ENCODE measurements at regions not wholly inside any gene's neighbourhood (a gene's known extent, or its start where the extent isn't known, plus 50 kb on each side); places are given as distances from the start of the nearest gene placed in this dataset.

DNA sequence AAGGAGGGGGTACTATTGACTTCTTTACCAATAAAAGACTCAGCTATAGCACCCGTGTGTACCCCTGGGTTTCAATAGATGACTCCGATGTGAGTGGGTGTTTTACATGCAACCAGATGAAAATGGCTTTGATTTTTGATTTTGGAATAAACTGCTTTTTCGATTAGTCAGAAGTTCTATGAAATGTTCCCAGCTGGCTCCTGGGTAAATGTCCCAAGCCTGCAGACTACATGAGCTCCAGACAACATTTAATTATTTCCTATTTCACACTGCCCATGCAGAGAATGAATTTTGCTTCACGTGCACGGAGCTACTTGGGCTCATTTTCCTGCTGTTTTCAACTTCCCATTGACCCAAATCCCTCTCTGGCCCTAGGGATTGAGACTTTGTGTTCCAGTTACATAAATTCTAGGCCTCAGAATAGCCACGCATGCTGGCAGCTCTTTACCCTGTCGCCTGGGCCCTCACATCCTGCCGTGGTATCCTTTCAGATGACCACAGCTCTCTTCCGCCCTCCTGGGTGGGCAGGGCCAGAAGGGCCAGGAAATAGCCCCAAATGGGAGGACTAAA is 59.7 kb downstream of the GPR6 start:
- H3K27me3 ChIP-seq (replicated peaks; ENCODE audit: control insufficient read depth, insufficient read depth, low read length): no peaks in the 10 kb centered on the region
- DNase-seq (ENCODE audit: extremely low read depth, insufficient read length): no peak
- H3K36me3 ChIP-seq (ENCODE audit: control insufficient read depth, insufficient read depth, low read length): no peaks in the 10 kb centered on the region
- TF ChIP-seq, protein P1, sequence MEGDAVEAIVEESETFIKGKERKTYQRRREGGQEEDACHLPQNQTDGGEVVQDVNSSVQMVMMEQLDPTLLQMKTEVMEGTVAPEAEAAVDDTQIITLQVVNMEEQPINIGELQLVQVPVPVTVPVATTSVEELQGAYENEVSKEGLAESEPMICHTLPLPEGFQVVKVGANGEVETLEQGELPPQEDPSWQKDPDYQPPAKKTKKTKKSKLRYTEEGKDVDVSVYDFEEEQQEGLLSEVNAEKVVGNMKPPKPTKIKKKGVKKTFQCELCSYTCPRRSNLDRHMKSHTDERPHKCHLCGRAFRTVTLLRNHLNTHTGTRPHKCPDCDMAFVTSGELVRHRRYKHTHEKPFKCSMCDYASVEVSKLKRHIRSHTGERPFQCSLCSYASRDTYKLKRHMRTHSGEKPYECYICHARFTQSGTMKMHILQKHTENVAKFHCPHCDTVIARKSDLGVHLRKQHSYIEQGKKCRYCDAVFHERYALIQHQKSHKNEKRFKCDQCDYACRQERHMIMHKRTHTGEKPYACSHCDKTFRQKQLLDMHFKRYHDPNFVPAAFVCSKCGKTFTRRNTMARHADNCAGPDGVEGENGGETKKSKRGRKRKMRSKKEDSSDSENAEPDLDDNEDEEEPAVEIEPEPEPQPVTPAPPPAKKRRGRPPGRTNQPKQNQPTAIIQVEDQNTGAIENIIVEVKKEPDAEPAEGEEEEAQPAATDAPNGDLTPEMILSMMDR (IDR thresholded peaks at IDR 0.05; ENCODE audit: insufficient read depth, low read length, poor library complexity, severe bottlenecking): no peak
- H3K4me3 ChIP-seq (replicated peaks; ENCODE audit: low read depth, low read length): no peak overlapping the region

DNA sequence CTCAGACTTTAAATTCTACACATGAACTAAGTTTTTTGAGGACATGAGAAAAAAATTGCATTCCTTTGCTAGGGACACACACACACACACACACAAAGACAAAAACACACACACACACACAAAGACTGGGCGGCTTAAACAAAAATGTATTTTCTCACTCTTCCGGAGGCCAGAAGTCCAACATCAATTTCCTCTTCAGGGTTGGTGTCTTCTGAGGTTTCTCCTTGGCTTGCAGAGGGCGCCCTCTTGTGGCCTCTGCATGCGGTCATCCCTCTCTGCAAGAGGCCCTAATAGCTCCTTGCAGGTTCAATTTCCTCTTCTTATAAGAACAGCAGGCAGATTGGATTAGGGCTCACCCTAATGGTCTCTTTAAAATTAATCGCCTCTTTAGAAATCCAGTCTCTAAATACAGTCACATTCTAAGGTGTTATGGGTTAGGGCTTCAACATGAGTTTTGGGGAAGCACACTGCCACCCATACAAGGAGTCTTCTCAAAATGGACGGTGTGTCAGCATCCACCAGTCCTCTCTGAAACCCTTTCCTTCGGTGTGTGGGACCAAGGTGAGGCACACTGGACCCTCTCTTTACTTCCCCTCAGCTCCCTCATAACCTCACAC is 61.4 kb downstream of the GPR6 start:
- TF ChIP-seq, protein P1 (IDR thresholded peaks at IDR 0.05; ENCODE audit: insufficient read depth, low read length, poor library complexity, severe bottlenecking): peak; percentile 91
- H3K36me3 ChIP-seq (ENCODE audit: control insufficient read depth, insufficient read depth, low read length): no peaks in the 10 kb centered on the region
- DNase-seq (ENCODE audit: extremely low read depth, insufficient read length): peak; percentile 70
- H3K4me3 ChIP-seq (replicated peaks; ENCODE audit: low read depth, low read length): peak overlapping the region; percentile 58
- no peaks in the 10 kb centered on the region for H3K27me3 ChIP-seq (replicated peaks; ENCODE audit: control insufficient read depth, insufficient read depth, low read length)

DNA sequence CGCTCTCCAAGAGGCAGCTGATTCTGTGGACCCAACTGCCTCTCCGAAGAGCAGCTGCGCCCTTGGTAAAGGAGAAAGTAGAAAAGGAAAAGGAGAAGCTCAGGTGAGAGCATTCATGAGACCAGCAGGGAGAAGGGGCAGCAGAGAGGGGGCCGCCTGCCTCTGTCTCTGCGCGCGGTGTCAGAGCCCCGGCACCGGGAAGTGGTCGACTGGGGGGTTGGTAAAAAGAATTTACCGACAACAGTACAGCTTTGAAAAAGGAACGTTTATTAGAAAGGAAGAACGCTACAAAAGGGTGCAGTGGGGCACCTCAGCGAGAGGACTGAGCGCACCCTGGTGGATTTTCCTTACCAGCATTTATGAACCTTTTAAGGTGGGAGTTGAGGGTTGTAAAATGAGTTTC is 61.9 kb downstream of the GPR6 start:
- H3K4me3 ChIP-seq (replicated peaks; ENCODE audit: low read depth, low read length): peak overlapping the region; percentile 58
- H3K27me3 ChIP-seq (replicated peaks; ENCODE audit: control insufficient read depth, insufficient read depth, low read length): no peaks in the 10 kb centered on the region
- no peaks in the 10 kb centered on the region for H3K36me3 ChIP-seq (ENCODE audit: control insufficient read depth, insufficient read depth, low read length)
- TF ChIP-seq, protein P1 (IDR thresholded peaks at IDR 0.05; ENCODE audit: insufficient read depth, low read length, poor library complexity, severe bottlenecking): peak; percentile 50
- DNase-seq (ENCODE audit: extremely low read depth, insufficient read length): peak; percentile 70

DNA sequence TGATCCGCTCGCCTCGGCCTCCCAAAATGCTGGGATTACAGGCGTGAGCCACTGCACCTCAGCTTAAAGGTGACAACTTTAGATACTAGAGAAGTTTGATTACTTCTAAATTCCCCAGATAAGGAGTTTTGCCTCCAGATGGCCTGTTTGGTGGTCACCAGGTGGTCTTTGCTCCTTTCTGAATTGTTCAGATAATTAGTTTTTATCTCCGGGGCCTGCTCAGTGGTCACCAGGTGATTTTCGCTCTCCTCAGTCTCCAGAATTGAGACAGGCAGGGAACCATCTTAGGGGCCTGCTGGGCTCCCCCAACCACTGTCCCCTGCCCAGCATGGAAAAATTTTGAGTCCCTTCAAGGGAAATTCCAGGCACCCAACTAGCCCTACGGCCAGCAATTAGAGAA is 62.6 kb downstream of the GPR6 start:
- no peak overlapping the region for H3K4me3 ChIP-seq (replicated peaks; ENCODE audit: low read depth, low read length)
- H3K27me3 ChIP-seq (replicated peaks; ENCODE audit: control insufficient read depth, insufficient read depth, low read length): no peaks in the 10 kb centered on the region
- TF ChIP-seq, protein P1 (IDR thresholded peaks at IDR 0.05; ENCODE audit: insufficient read depth, low read length, poor library complexity, severe bottlenecking): no peak
- no peaks in the 10 kb centered on the region for H3K36me3 ChIP-seq (ENCODE audit: control insufficient read depth, insufficient read depth, low read length)
- no peak for DNase-seq (ENCODE audit: extremely low read depth, insufficient read length)

DNA sequence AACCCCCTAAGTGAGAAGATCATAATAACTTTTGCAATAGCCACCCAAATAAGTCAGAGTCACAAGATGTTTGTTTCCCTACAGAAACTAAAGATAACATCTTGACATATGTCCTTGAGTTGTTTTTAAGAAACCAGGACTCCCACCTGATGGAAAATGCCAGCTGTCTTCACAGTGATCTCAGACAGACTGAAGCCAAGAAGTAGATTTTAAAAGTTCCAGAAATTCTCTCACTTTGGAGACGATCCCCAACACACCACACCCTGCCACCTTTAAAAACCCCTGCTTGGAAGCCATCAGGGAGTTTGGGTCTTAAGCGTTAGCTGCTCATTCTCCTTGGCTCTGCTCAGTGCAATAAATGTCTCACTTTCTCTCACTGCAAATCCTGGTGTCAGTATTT is 63.0 kb downstream of the GPR6 start:
- no peak for DNase-seq (ENCODE audit: extremely low read depth, insufficient read length)
- no peaks in the 10 kb centered on the region for H3K36me3 ChIP-seq (ENCODE audit: control insufficient read depth, insufficient read depth, low read length)
- TF ChIP-seq, protein P1 (IDR thresholded peaks at IDR 0.05; ENCODE audit: insufficient read depth, low read length, poor library complexity, severe bottlenecking): no peak
- no peak overlapping the region for H3K4me3 ChIP-seq (replicated peaks; ENCODE audit: low read depth, low read length)
- no peaks in the 10 kb centered on the region for H3K27me3 ChIP-seq (replicated peaks; ENCODE audit: control insufficient read depth, insufficient read depth, low read length)
